Tibial nerve (tissue), 4 donors: ENCODE measurements at regions not wholly inside any gene's neighbourhood (a gene's known extent, or its start where the extent isn't known, plus 50 kb on each side); places are given as distances from the start of the nearest gene placed in this dataset.

ENCODE experiments used
- DNase-seq, 2 donors: peaks; one replicate each; pipeline ENCODE4 v3.0.0-alpha.2; 2019; ENCODE audit warnings: low spot score in 2 of 2
- H3K27ac ChIP-seq, 4 donors: fragments of 200-600 bp; sonication (generic) in 3 of 4; one replicate each; pipeline ENCODE4 v1.5.1; 2017 to 2019; ENCODE audit warnings: mild to moderate bottlenecking in 1 of 4
- H3K27me3 ChIP-seq, 2 donors: fragments of 200-600 bp; sonication (generic) in 1 of 2; one replicate each; pipeline versions ENCODE4 v1.5.1 to v1.6.0; 2017 to 2019
- H3K36me3 ChIP-seq, 3 donors: fragments of 200-600 bp; sonication (generic); one replicate each; pipeline ENCODE4 v1.5.1; 2018 to 2019
- H3K4me1 ChIP-seq, 4 donors: fragments of 200-600 bp; sonication (generic) in 3 of 4; one replicate each; pipeline ENCODE4 v1.5.1; 2017 to 2019
- H3K4me3 ChIP-seq, 4 donors: fragments of 200-600 bp; sonication (generic) in 3 of 4; one replicate each; pipeline ENCODE4 v1.5.1; 2017 to 2019; ENCODE audit warnings: mild to moderate bottlenecking in 1 of 4, moderate library complexity in 1 of 4
- H3K9me3 ChIP-seq, 4 donors: fragments of 200-600 bp; sonication (generic) in 3 of 4; one replicate each; pipeline ENCODE4 v1.5.1; 2017 to 2019
- CTCF ChIP-seq, 5 experiments: fragments of 200-600 bp in 3 of 5; fragments of 450-650 bp in 2 of 5; sonication (generic) in 3 of 5; IDR thresholded peaks; one replicate each; pipeline ENCODE4 v1.5.1; 2016 to 2019; ENCODE audit warnings: antibody characterized with exemption in 5 of 5, mild to moderate bottlenecking in 3 of 5, moderate library complexity in 2 of 5
- EP300 ChIP-seq, 2 donors: sonication (generic); formaldehyde crosslinking; IDR thresholded peaks; one replicate each; pipeline ENCODE4 v1.6.1; 2017; ENCODE audit warnings: antibody characterized with exemption in 2 of 2, mild to moderate bottlenecking in 1 of 2
- POLR2A ChIP-seq, 2 donors: fragments of 450-650 bp; IDR thresholded peaks; one replicate each; pipeline ENCODE4 v1.6.1; 2017; ENCODE audit warnings: antibody characterized with exemption in 2 of 2, mild to moderate bottlenecking in 2 of 2, moderate library complexity in 2 of 2
- WGBS, 2 donors: methylation state at CpG; one replicate each; pipeline ENCODE4 v1.1.5; 2018; 5-methylcytosine and 5-hydroxymethylcytosine counted together

DNA sequence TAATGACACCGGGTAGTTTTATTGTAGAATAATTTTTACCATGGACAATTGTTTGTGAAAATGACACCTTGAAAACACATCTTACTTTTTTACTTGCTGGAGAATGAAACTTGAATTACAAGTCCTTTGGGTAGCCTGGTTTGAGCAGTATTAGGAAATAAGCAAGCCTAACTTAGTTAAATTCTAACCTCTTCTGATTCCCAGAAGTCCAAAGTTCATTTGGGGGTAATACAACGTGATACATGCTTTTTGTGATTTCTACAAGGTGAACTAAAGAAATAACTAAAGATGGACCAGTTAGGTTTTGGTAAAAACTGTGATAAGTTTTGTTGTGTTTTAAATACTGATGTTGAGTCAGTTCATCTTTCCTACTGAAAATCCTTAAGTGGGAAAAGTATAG, 135.4 kb upstream of the DMRT1 start:
- Histone ChIP-seq H3K9me3 (no peaks in the 10 kb centered on the region), H3K27me3 (no peaks in the 10 kb centered on the region), H3K4me1 (peaks cover 0 to 47% (median 2%) of the 10 kb centered on the region in 4 donors), H3K4me3 (peak overlapping the region in 2 of 4 donors; percentile 40 to 57), H3K36me3 (peaks cover 0 to 6% (median 0%) of the 10 kb centered on the region in 3 donors), H3K27ac (peak overlapping the region in 2 of 4 donors; percentile 62 to 66)
- no peak for DNase-seq
- no peak for TF ChIP-seq CTCF (IDR thresholded peaks at IDR 0.05)
- TF ChIP-seq POLR2A (IDR thresholded peaks at IDR 0.05) = no peak
- TF ChIP-seq EP300 (IDR thresholded peaks at IDR 0.05) = no peak
- 63 to 64% methylated on average over 2 of the region's 2 CpGs for WGBS, 2 donors

- Histone ChIP-seq H3K4me1 (peaks cover 0 to 42% (median 2%) of the 10 kb centered on the region in 4 donors), H3K27me3 (no peaks in the 10 kb centered on the region)
Measured at GRCh38 chr9:706606-707459, 134.7 kb upstream of the DMRT1 start.

DNA sequence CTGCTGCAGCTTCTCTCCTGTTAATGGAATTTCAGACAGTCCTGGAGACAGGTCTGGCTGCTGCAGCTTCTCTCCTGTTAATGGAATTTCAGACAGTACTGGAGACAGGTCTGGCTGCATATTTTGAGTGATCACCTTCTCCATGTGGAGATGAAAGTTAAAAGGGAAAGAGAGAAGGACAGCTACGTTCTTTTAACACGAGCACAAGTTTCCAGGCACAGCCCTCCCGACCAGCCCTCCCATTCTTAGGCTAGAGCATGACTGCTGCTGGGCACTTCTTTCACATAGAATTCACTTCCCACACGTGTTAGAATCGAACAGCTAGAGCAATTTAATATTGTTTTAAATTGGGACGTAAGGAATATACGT, 133.3 kb upstream of the DMRT1 start:
- no peak for DNase-seq
- TF ChIP-seq CTCF (IDR thresholded peaks at IDR 0.05) (no peak), EP300 (IDR thresholded peaks at IDR 0.05) (no peak), POLR2A (IDR thresholded peaks at IDR 0.05) (no peak)
- H3K4me3 ChIP-seq = peak overlapping the region in 1 of 4 donors; percentile 25
- peaks cover 0 to 27% (median 4%) of the 10 kb centered on the region in 3 donors for H3K36me3 ChIP-seq
- peaks cover 0 to 48% (median 2%) of the 10 kb centered on the region in 4 donors for H3K4me1 ChIP-seq
- WGBS, 2 donors = 41 to 51% methylated on average over 7 of the region's 7 CpGs
- no peaks in the 10 kb centered on the region for H3K27me3 ChIP-seq
- peak overlapping the region in 1 of 4 donors; percentile 5 for H3K27ac ChIP-seq
- no peaks in the 10 kb centered on the region for H3K9me3 ChIP-seq

More at GRCh38 chr9:706606-707459, 134.7 kb upstream of the DMRT1 start:
- DNase-seq = peak; percentile 52 to 62
- Histone ChIP-seq H3K36me3 (peaks cover 0 to 14% (median 4%) of the 10 kb centered on the region in 3 donors), H3K27ac (peak overlapping the region; percentile 11 to 66 (median 56)), H3K4me3 (peak overlapping the region; percentile 11 to 57 (median 42)), H3K9me3 (no peaks in the 10 kb centered on the region)
- 2 to 3% methylated on average over 17 to 42 of the region's 51 CpGs for WGBS, 2 donors
- no peak for TF ChIP-seq CTCF (IDR thresholded peaks at IDR 0.05)
- peak in 1 of 2 donors; percentile 53 for TF ChIP-seq EP300 (IDR thresholded peaks at IDR 0.05)

DNA sequence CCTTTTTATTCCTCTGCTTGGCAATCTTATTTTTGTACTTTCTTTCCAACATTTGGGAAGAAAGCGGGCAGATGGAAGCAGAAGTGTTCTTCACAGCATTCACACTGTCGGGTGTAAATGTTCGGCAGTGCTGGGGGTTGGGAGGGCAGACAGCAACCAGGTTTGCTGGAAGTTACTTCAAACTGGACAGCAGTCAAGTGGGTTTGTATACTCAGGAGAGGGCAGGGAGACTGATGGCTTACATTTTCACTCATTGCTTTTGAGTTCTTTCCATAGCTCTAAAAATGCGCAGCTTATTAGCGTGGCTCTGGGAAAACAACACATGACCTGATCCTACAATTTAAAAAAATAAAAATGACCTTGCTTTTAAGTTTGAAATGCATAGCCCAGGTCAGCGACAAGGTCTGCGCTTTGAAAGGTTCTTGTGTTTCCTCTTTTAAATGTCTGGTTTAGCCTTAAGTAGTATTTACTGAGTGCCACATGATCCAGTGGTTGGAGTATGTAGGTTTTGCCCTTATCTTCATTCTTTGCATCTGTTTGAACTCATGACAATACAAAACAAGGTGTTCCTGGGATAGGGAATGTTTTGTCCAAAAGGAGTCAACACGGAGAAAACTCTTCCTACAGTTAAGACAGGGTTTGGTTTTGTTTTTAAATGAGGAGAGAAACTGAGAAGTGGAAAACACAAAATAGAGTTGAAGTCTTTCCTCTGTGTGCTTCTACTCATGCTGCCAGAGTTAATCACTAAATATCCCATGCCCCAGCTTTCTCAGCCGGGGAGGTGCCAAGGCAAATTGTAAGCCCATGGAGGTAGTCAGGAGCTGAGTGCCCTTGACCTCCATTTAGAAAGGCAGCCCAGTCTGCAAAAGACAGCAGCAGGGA, 132.7 kb upstream of the DMRT1 start:
- Histone ChIP-seq H3K4me3 (peak overlapping the region in 1 of 4 donors; percentile 25), H3K9me3 (no peaks in the 10 kb centered on the region), H3K27me3 (no peaks in the 10 kb centered on the region), H3K4me1 (peaks cover 0 to 46% (median under 1%) of the 10 kb centered on the region in 4 donors), H3K27ac (peak overlapping the region in 1 of 4 donors; percentile 32), H3K36me3 (peaks cover 0 to 29% (median 4%) of the 10 kb centered on the region in 3 donors)
- TF ChIP-seq POLR2A (IDR thresholded peaks at IDR 0.05) (no peak), EP300 (IDR thresholded peaks at IDR 0.05) (no peak), CTCF (IDR thresholded peaks at IDR 0.05) (no peak)
- DNase-seq = no peak
- 65 to 74% methylated on average over 9 of the region's 9 CpGs for WGBS, 2 donors
